SK-N-SH treated with all-trans-retinoic acid at 6 μM for 48 hours (cell line): ENCODE measurements at regions not wholly inside any gene's neighbourhood (a gene's known extent, or its start where the extent isn't known, plus 50 kb on each side); places are given as distances from the start of the nearest gene placed in this dataset.

Source experiments
- ATAC-seq: fragments of 200-7000 bp; cut with Tn5 transposase; 3 replicates; pipeline ENCODE4 v1.9.1; 2020; ENCODE audit warnings: mild to moderate bottlenecking, moderate library complexity
- CREB5 ChIP-seq: fragments of 250-450 bp; sonication (Bioruptor Pico); IDR thresholded peaks from 2 replicates; pipeline ENCODE4 v1.5.1; 2020; ENCODE audit warnings: low read depth, mild to moderate bottlenecking, moderate library complexity
- CSDC2 ChIP-seq: fragments of 250-450 bp; sonication (Bioruptor Pico); IDR thresholded peaks from 2 replicates; pipeline ENCODE4 v1.5.0; 2020; ENCODE audit warnings: mild to moderate bottlenecking, moderate library complexity
- ESRRG ChIP-seq: fragments of 250-450 bp; sonication (Bioruptor Pico); IDR thresholded peaks from 2 replicates; pipeline ENCODE4 v1.6.1; 2021; ENCODE audit warnings: mild to moderate bottlenecking
- GLIS3 ChIP-seq: fragments of 250-450 bp; sonication (Bioruptor Pico); IDR thresholded peaks from 2 replicates; pipeline ENCODE4 v1.5.0; 2020; ENCODE audit warnings: mild to moderate bottlenecking, moderate library complexity
- ISL1 ChIP-seq: fragments of 250-450 bp; sonication (Bioruptor Pico); IDR thresholded peaks from 2 replicates; pipeline ENCODE4 v2.1.2; 2022; ENCODE audit warnings: mild to moderate bottlenecking, moderate library complexity
- OSR1 ChIP-seq: fragments of 250-450 bp; sonication (Bioruptor Pico); IDR thresholded peaks from 2 replicates; pipeline ENCODE4 v1.8.0; 2022; ENCODE audit warnings: moderate library complexity, mild to moderate bottlenecking, inconsistent platforms
- PPARA ChIP-seq: fragments of 250-450 bp; sonication (Bioruptor Pico); IDR thresholded peaks from 2 replicates; pipeline ENCODE4 v1.5.0; 2020; ENCODE audit warnings: mild to moderate bottlenecking, borderline replicate concordance
- RARB ChIP-seq: fragments of 250-450 bp; sonication (Bioruptor Pico); IDR thresholded peaks from 2 replicates; pipeline ENCODE4 v1.8.0; 2021; ENCODE audit warnings: mild to moderate bottlenecking, moderate library complexity
- SNAI2 ChIP-seq: fragments of 250-450 bp; sonication (Bioruptor Pico); IDR thresholded peaks from 2 replicates; pipeline ENCODE4 v1.5.0; 2020; ENCODE audit warnings: mild to moderate bottlenecking, moderate library complexity
- TOX ChIP-seq: fragments of 250-450 bp; sonication (Bioruptor Pico); IDR thresholded peaks from 2 replicates; pipeline ENCODE4 v1.8.0; 2021; ENCODE audit warnings: mild to moderate bottlenecking, moderate library complexity, borderline replicate concordance
- TSHZ2 ChIP-seq: fragments of 250-450 bp; sonication (Bioruptor Pico); IDR thresholded peaks from 2 replicates; pipeline ENCODE4 v1.5.0; 2020; ENCODE audit warnings: mild to moderate bottlenecking, moderate library complexity
- ZC3H10 ChIP-seq: fragments of 250-450 bp; sonication (Bioruptor Pico); IDR thresholded peaks from 2 replicates; pipeline ENCODE4 v1.5.1; 2021; ENCODE audit warnings: mild to moderate bottlenecking, moderate library complexity
- ZFP3 ChIP-seq: fragments of 250-450 bp; sonication (Bioruptor Pico); IDR thresholded peaks from 2 replicates; pipeline ENCODE4 v1.5.0; 2020; ENCODE audit warnings: mild to moderate bottlenecking, moderate library complexity
- ZFP30 ChIP-seq: fragments of 450-650 bp; formaldehyde crosslinking; IDR thresholded peaks from 2 replicates; pipeline ENCODE4 v1.5.0; 2022; ENCODE audit warnings: mild to moderate bottlenecking, moderate library complexity
- ZNF565 ChIP-seq: fragments of 450-650 bp; formaldehyde crosslinking; conservative IDR thresholded peaks from 2 replicates; pipeline ENCODE4 v1.5.0; 2020; ENCODE audit warnings: low read depth, mild to moderate bottlenecking, moderate library complexity
- ZNF8 ChIP-seq: fragments of 450-650 bp; formaldehyde crosslinking; IDR thresholded peaks from 2 replicates; pipeline ENCODE4 v1.5.0; 2020; ENCODE audit warnings: mild to moderate bottlenecking, moderate library complexity
- TF ChIP-seq, protein P1 (sequence below): fragments of 250-450 bp; sonication (Bioruptor Pico); IDR thresholded peaks from 2 replicates; pipeline ENCODE4 v1.5.1; 2021; ENCODE audit warnings: mild to moderate bottlenecking, moderate library complexity
- TF ChIP-seq, protein P2 (sequence below): fragments of 250-450 bp; sonication (Bioruptor Pico); IDR thresholded peaks from 2 replicates; pipeline ENCODE4 v1.8.0; 2020; ENCODE audit warnings: mild to moderate bottlenecking, moderate library complexity, borderline replicate concordance
- TF ChIP-seq, protein P3 (sequence below): fragments of 250-450 bp; sonication (Bioruptor Pico); IDR thresholded peaks from 2 replicates; pipeline ENCODE4 v1.8.0; 2021; ENCODE audit warnings: low read depth, mild to moderate bottlenecking, moderate library complexity, borderline replicate concordance

- TF ChIP-seq TSHZ2 (no peak), GLIS3 (CRISPR knock-in tag) (no peak), PPARA (CRISPR knock-in tag) (no peak)
Observed at GRCh38 chr3:59575113-59576001, 525.5 kb upstream of the CFAP20DC start (continued).

DNA sequence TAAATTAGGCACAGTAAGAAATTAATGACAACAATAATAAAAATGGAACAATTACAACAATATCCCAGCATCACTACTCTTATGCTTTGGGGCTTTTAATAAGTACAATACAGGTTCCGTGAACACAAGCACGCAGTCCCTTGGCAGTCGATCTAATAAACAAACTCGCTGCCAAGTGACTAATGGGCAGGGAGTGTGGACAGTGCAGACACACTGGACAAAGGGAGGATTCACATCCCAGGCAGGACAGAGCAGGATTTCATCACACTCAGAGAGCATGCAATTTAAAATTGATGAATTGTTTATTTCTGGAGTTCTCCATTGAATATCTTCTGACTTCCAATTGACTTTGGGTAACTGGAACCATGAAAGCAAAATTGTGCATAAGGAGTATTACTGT is 524.1 kb upstream of the CFAP20DC start:
- TF ChIP-seq ZFP30 (no peak), OSR1 (no peak), ESRRG (CRISPR knock-in tag) (no peak), ZC3H10 (CRISPR knock-in tag) (no peak), ISL1 (peak; percentile 33; the same call in 1 of the 2 replicates)
- TF ChIP-seq, protein P1, sequence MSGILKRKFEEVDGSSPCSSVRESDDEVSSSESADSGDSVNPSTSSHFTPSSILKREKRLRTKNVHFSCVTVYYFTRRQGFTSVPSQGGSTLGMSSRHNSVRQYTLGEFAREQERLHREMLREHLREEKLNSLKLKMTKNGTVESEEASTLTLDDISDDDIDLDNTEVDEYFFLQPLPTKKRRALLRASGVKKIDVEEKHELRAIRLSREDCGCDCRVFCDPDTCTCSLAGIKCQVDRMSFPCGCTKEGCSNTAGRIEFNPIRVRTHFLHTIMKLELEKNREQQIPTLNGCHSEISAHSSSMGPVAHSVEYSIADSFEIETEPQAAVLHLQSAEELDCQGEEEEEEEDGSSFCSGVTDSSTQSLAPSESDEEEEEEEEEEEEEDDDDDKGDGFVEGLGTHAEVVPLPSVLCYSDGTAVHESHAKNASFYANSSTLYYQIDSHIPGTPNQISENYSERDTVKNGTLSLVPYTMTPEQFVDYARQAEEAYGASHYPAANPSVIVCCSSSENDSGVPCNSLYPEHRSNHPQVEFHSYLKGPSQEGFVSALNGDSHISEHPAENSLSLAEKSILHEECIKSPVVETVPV (CRISPR knock-in tag): no peak
- TF ChIP-seq, protein P2, sequence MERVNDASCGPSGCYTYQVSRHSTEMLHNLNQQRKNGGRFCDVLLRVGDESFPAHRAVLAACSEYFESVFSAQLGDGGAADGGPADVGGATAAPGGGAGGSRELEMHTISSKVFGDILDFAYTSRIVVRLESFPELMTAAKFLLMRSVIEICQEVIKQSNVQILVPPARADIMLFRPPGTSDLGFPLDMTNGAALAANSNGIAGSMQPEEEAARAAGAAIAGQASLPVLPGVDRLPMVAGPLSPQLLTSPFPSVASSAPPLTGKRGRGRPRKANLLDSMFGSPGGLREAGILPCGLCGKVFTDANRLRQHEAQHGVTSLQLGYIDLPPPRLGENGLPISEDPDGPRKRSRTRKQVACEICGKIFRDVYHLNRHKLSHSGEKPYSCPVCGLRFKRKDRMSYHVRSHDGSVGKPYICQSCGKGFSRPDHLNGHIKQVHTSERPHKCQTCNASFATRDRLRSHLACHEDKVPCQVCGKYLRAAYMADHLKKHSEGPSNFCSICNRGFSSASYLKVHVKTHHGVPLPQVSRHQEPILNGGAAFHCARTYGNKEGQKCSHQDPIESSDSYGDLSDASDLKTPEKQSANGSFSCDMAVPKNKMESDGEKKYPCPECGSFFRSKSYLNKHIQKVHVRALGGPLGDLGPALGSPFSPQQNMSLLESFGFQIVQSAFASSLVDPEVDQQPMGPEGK (CRISPR knock-in tag): no peak
- peak; percentile 50 for ATAC-seq

DNA sequence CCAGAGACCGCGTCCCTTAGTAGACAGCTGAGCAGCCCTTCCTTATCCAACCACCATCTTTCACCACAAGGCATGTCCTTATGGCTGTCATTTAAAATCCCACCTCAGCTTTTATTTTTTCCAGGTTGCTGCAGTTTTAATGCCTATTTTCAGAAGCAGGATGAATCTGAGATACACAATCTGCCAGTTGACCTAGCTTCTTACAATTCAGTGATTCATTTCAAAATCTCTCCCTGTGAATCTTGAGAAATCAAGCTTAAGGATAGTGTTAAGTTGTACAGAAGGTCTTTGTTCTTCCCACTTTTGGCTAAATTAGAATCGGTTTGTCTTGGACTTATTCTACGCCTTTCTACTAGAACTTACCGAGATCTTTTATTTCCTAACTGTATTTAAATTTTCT is 522.3 kb upstream of the CFAP20DC start:
- TF ChIP-seq, protein P3, sequence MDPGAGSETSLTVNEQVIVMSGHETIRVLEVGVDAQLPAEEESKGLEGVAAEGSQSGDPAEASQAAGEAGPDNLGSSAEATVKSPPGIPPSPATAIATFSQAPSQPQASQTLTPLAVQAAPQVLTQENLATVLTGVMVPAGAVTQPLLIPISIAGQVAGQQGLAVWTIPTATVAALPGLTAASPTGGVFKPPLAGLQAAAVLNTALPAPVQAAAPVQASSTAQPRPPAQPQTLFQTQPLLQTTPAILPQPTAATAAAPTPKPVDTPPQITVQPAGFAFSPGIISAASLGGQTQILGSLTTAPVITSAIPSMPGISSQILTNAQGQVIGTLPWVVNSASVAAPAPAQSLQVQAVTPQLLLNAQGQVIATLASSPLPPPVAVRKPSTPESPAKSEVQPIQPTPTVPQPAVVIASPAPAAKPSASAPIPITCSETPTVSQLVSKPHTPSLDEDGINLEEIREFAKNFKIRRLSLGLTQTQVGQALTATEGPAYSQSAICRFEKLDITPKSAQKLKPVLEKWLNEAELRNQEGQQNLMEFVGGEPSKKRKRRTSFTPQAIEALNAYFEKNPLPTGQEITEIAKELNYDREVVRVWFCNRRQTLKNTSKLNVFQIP: no peak
- TF ChIP-seq TSHZ2: no peak
- TF ChIP-seq CREB5 (CRISPR knock-in tag): no peak
- TF ChIP-seq, protein P2 (CRISPR knock-in tag): no peak
- no peak for TF ChIP-seq ZNF565
- TF ChIP-seq ZNF8 (CRISPR knock-in tag): no peak
- no peak for TF ChIP-seq GLIS3 (CRISPR knock-in tag)
- no peak for TF ChIP-seq ZFP3
- no peak for TF ChIP-seq RARB (CRISPR knock-in tag)
- no peak for TF ChIP-seq ISL1
- no peak for TF ChIP-seq TOX (CRISPR knock-in tag)
- no peak for TF ChIP-seq ZFP30
- no peak for TF ChIP-seq PPARA (CRISPR knock-in tag)
- no peak for TF ChIP-seq CSDC2 (CRISPR knock-in tag)
- no peak for TF ChIP-seq SNAI2
- ATAC-seq: no peak
